A549 (cell line): ENCODE measurements at regions not wholly inside any gene's neighbourhood (a gene's known extent, or its start where the extent isn't known, plus 50 kb on each side); places are given as distances from the start of the nearest gene placed in this dataset.

Source experiments
- ATAC-seq, 2 experiments: fragments of 200-7000 bp in 1 of 2; fragments of >200 bp in 1 of 2; cut with Nextera tagmentation in 1 of 2; cut with Tn5 transposase in 1 of 2; 3 replicates each; pipeline versions ENCODE4 v1.8.0 to v1.9.1; 2018 to 2020; ENCODE audit warnings: mild to moderate bottlenecking in 1 of 2, moderate library complexity in 1 of 2
- CTCF ChIA-PET: fragments of 300-600 bp; sonication (Branson Sonifier 250); formaldehyde crosslinking; extraction: SDS; loops from one replicate; lab custom pipeline; 2021; ENCODE audit warnings: antibody characterized with exemption, inconsistent platforms; lab: Yijun Ruan, JAX
- POLR2A ChIA-PET: fragments of 350-600 bp; formaldehyde crosslinking; extraction: SDS; loops from one replicate; lab custom pipeline; 2021; ENCODE audit warnings: antibody characterized with exemption, inconsistent platforms; lab: Yijun Ruan, JAX
- DNase-seq, 2 experiments: peaks; one replicate each; pipeline versions ENCODE4 v3.0.0 to v3.0.0-alpha.2; 2011 to 2016; ENCODE audit warnings: low read depth in 1 of 2, low spot score in 1 of 2
- FAIRE-seq: peaks from 2 replicates; lab custom pipeline; 2011; peaks lifted over from hg19 to GRCh38; lab: Jason Lieb, UNC
- H3K27ac ChIP-seq, 2 experiments: fragments of >200 bp; sonication (Bioruptor Twin); formaldehyde crosslinking; 3 replicates each; pipeline ENCODE4 v1.5.1; 2016 to 2017
- H3K4me1 ChIP-seq: fragments of >200 bp; sonication (Bioruptor Twin); formaldehyde crosslinking; 3 replicates; pipeline ENCODE4 v1.6.1; 2016
- H3K4me2 ChIP-seq: fragments of >200 bp; sonication (Bioruptor Twin); formaldehyde crosslinking; 3 replicates; pipeline ENCODE4 v1.6.1; 2016
- H3K4me3 ChIP-seq: fragments of >200 bp; sonication (Bioruptor Twin); formaldehyde crosslinking; 3 replicates; pipeline ENCODE4 v1.5.1; 2016
- H3K9me3 ChIP-seq: fragments of >200 bp; sonication (Bioruptor Twin); formaldehyde crosslinking; 3 replicates; pipeline ENCODE4 v1.6.1; 2016
- CBX8 ChIP-seq: fragments of 200-600 bp; sonication (generic); IDR thresholded peaks from 2 replicates; pipeline ENCODE4 v1.6.1; 2016
- CHD4 ChIP-seq: fragments of 200-600 bp; sonication (generic); IDR thresholded peaks from 2 replicates; pipeline ENCODE4 v1.6.1; 2016; ENCODE audit warnings: antibody characterized with exemption, mild to moderate bottlenecking, borderline replicate concordance
- EHMT2 ChIP-seq: fragments of 200-600 bp; sonication (generic); IDR thresholded peaks from 2 replicates; pipeline ENCODE4 v1.6.1; 2016; ENCODE audit warnings: antibody characterized with exemption, low read depth, mild to moderate bottlenecking, moderate library complexity
- FOSL2 ChIP-seq, 2 experiments: fragments of 450-650 bp in 1 of 2; fragments of >200 bp in 1 of 2; sonication (Bioruptor Twin) in 1 of 2; formaldehyde crosslinking; IDR thresholded peaks; 2 replicates each; pipeline versions ENCODE4 v1.5.0 to v1.6.1; 2016 to 2020; ENCODE audit warnings: mild to moderate bottlenecking in 1 of 2, moderate library complexity in 1 of 2
- HDAC2 ChIP-seq: fragments of 200-600 bp; sonication (generic); IDR thresholded peaks from 2 replicates; pipeline ENCODE4 v1.6.1; 2016
- HOXB5 ChIP-seq: fragments of 250-450 bp; sonication (Bioruptor Pico); IDR thresholded peaks from 2 replicates; pipeline ENCODE4 v1.5.0; 2020; ENCODE audit warnings: mild to moderate bottlenecking, moderate library complexity
- KDM1A ChIP-seq: fragments of 200-600 bp; sonication (generic); IDR thresholded peaks from 2 replicates; pipeline ENCODE4 v1.6.1; 2016; ENCODE audit warnings: low read depth, mild to moderate bottlenecking
- MYC ChIP-seq: IDR thresholded peaks from 2 replicates; pipeline ENCODE4 v1.6.1; 2012; ENCODE audit warnings: mild to moderate bottlenecking, inconsistent platforms, low read length, improper control_type of control experiment, borderline replicate concordance
- NFE2L2 ChIP-seq: fragments of 150-350 bp; conservative IDR thresholded peaks from 2 replicates; pipeline ENCODE4 v1.6.1; 2014; ENCODE audit warnings: low read length
- NPAS2 ChIP-seq: fragments of 250-450 bp; sonication (Bioruptor Pico); IDR thresholded peaks from 2 replicates; pipeline ENCODE4 v1.8.0; 2022; ENCODE audit warnings: mild to moderate bottlenecking, moderate library complexity, borderline replicate concordance
- NR3C1 ChIP-seq: fragments of >200 bp; sonication (Bioruptor Twin); formaldehyde crosslinking; IDR thresholded peaks from 3 replicates; pipeline ENCODE4 v1.6.1; 2017
- POLR2AphosphoS2 ChIP-seq: conservative IDR thresholded peaks from 2 replicates; pipeline ENCODE4 v1.6.1; 2012; ENCODE audit warnings: low read length, improper control_type of control experiment, inconsistent platforms
- RCOR1 ChIP-seq: fragments of 150-350 bp; IDR thresholded peaks from 2 replicates; pipeline ENCODE4 v1.6.1; 2014; ENCODE audit warnings: antibody characterized with exemption, low read length, low read depth
- RFX5 ChIP-seq: fragments of 450-650 bp; IDR thresholded peaks from 2 replicates; pipeline ENCODE4 v1.7.1; 2014; ENCODE audit warnings: antibody characterized with exemption, mild to moderate bottlenecking, moderate library complexity
- RNF2 ChIP-seq: fragments of 200-600 bp; sonication (generic); IDR thresholded peaks from 2 replicates; pipeline ENCODE4 v1.6.1; 2016; ENCODE audit warnings: low read depth, mild to moderate bottlenecking, antibody characterized with exemption, moderate library complexity, borderline replicate concordance
- SREBF2 ChIP-seq: fragments of 450-650 bp; IDR thresholded peaks from 2 replicates; pipeline ENCODE4 v1.6.1; 2014; ENCODE audit warnings: mild to moderate bottlenecking, moderate library complexity
- ZFP36 ChIP-seq: fragments of 450-650 bp; IDR thresholded peaks from 2 replicates; pipeline ENCODE4 v1.6.1; 2014; ENCODE audit warnings: borderline replicate concordance; ENCODE audit not compliant: partially characterized antibody
- WGBS: methylation state at CpG from one replicate; pipeline ENCODE4 v1.1.6; 2017; ENCODE audit errors: missing lambda C conversion rate; 5-methylcytosine and 5-hydroxymethylcytosine counted together
- TF ChIP-seq, protein P1 (sequence below): IDR thresholded peaks from 2 replicates; pipeline ENCODE4 v1.6.1; 2012
- TF ChIP-seq, protein P2 (sequence below): fragments of >200 bp; sonication (Bioruptor Twin); formaldehyde crosslinking; IDR thresholded peaks from 3 replicates; pipeline ENCODE4 v1.6.1; 2016
- TF ChIP-seq, protein P3 (sequence below): fragments of 450-650 bp; IDR thresholded peaks from 2 replicates; pipeline ENCODE4 v1.6.1; 2014; ENCODE audit warnings: antibody characterized with exemption
- TF ChIP-seq, protein P4 (sequence below): IDR thresholded peaks from 2 replicates; pipeline ENCODE4 v1.6.1; 2012
- TF ChIP-seq, protein P5 (sequence below): fragments of 250-450 bp; sonication (Bioruptor Pico); IDR thresholded peaks from 2 replicates; pipeline ENCODE4 v1.5.0; 2020; ENCODE audit warnings: low read depth, mild to moderate bottlenecking, moderate library complexity
- TF ChIP-seq, protein P6 (sequence below): fragments of 250-450 bp; sonication (Bioruptor Pico); IDR thresholded peaks from 2 replicates; pipeline ENCODE4 v1.5.0; 2021; ENCODE audit warnings: mild to moderate bottlenecking, moderate library complexity, borderline replicate concordance
- TF ChIP-seq, protein P7 (sequence below): IDR thresholded peaks from 2 replicates; pipeline ENCODE4 v1.6.1; 2012; ENCODE audit warnings: low read depth, borderline replicate concordance

DNA sequence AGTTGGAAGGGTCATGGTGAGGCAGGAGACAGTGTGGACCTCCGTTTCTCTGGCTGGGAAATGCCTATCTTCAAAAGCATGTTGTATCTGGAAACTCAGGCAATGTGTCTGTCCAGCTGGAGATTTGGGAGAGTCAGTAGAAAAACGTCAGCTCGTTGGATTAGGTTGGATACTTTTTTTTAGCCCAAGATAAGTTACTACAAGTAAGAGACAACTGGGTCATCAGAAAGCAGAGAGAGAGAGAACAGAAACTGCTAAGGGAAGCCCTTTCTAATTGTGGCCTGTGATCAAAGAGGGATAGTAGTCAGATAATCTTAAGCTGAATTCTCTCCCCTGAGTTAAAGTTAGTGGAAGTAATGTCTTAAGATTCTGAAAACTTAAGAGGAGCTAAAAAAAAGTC, 78.9 kb upstream of the ZNF280D start:
- WGBS: 36% methylated on average over 3 of the region's 3 CpGs
- no peak overlapping the region for H3K4me3 ChIP-seq
- FAIRE-seq (no peak), ATAC-seq (no peak), DNase-seq (no peak)
- TF ChIP-seq, protein P1, sequence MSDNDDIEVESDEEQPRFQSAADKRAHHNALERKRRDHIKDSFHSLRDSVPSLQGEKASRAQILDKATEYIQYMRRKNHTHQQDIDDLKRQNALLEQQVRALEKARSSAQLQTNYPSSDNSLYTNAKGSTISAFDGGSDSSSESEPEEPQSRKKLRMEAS: no peak
- no peak for TF ChIP-seq EHMT2
- no peak for TF ChIP-seq KDM1A
- no peak for TF ChIP-seq MYC
- TF ChIP-seq NPAS2 (CRISPR knock-in tag): no peak
- TF ChIP-seq, protein P2, sequence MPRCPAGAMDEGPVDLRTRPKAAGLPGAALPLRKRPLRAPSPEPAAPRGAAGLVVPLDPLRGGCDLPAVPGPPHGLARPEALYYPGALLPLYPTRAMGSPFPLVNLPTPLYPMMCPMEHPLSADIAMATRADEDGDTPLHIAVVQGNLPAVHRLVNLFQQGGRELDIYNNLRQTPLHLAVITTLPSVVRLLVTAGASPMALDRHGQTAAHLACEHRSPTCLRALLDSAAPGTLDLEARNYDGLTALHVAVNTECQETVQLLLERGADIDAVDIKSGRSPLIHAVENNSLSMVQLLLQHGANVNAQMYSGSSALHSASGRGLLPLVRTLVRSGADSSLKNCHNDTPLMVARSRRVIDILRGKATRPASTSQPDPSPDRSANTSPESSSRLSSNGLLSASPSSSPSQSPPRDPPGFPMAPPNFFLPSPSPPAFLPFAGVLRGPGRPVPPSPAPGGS: no peak
- TF ChIP-seq RNF2: no peak
- no peak for TF ChIP-seq RFX5
- TF ChIP-seq, protein P3, sequence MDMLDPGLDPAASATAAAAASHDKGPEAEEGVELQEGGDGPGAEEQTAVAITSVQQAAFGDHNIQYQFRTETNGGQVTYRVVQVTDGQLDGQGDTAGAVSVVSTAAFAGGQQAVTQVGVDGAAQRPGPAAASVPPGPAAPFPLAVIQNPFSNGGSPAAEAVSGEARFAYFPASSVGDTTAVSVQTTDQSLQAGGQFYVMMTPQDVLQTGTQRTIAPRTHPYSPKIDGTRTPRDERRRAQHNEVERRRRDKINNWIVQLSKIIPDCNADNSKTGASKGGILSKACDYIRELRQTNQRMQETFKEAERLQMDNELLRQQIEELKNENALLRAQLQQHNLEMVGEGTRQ: no peak
- no peak for TF ChIP-seq FOSL2 (IDR thresholded peaks at IDR 0.05)
- no peak for TF ChIP-seq FOSL2 (CRISPR knock-in tag; IDR thresholded peaks at IDR 0.05)
- no peak for TF ChIP-seq POLR2AphosphoS2
- TF ChIP-seq NR3C1: no peak
- TF ChIP-seq ZFP36: no peak
- no peak overlapping the region for H3K27ac ChIP-seq
- H3K4me1 ChIP-seq: peaks cover 5% of the 10 kb centered on the region
- no peak overlapping the region for H3K4me2 ChIP-seq
- H3K9me3 ChIP-seq: peaks cover 24% of the 10 kb centered on the region
- POLR2A ChIA-PET: no interaction called here
- CTCF ChIA-PET: interaction anchor here (1.0 to 2.4 kb wide), 3 partner anchors 10 to 13 kb away, joined by 3 to 7 read pairs (median 4); no protein-coding TSS in a partner anchor

DNA sequence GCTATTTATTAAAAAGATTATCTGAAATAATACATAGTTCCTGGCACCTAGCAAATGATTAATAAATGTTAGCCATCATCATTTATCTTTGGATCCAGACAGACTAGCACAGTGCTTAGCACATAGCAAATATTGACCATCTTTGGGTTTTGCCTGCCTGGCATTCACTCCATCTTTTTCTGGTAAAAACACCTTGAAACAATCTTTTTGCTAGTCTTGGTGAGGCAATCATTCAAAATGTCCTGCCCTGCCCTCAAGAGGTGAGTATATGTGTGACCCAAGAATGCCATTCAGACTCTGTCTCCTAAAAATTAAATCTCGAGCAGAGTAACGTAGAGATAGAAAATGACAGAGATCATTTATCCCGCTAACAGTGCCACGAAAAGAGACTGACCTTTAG, 78.3 kb upstream of the ZNF280D start:
- no peak for ATAC-seq
- 88% methylated on average over 4 of the region's 4 CpGs for WGBS
- Histone ChIP-seq H3K27ac (no peak overlapping the region), H3K9me3 (peaks cover 30% of the 10 kb centered on the region), H3K4me3 (no peak overlapping the region), H3K4me2 (no peak overlapping the region), H3K4me1 (no peaks in the 10 kb centered on the region)
- TF ChIP-seq CBX8 (no peak), MYC (no peak), SREBF2 (no peak), RCOR1 (no peak), NFE2L2 (no peak)
- TF ChIP-seq, protein P4, sequence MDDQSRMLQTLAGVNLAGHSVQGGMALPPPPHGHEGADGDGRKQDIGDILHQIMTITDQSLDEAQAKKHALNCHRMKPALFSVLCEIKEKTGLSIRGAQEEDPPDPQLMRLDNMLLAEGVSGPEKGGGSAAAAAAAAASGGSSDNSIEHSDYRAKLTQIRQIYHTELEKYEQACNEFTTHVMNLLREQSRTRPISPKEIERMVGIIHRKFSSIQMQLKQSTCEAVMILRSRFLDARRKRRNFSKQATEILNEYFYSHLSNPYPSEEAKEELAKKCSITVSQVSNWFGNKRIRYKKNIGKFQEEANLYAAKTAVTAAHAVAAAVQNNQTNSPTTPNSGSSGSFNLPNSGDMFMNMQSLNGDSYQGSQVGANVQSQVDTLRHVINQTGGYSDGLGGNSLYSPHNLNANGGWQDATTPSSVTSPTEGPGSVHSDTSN: no peak
- TF ChIP-seq, protein P5, sequence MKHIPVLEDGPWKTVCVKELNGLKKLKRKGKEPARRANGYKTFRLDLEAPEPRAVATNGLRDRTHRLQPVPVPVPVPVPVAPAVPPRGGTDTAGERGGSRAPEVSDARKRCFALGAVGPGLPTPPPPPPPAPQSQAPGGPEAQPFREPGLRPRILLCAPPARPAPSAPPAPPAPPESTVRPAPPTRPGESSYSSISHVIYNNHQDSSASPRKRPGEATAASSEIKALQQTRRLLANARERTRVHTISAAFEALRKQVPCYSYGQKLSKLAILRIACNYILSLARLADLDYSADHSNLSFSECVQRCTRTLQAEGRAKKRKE: no peak
- no peak for FAIRE-seq
- ChIA-PET POLR2A (no interaction called here), CTCF (interaction anchor here (1.0 to 2.4 kb wide), 2 partner anchors 11 to 13 kb away, joined by 4 to 7 read pairs; no protein-coding TSS in a partner anchor)
- no peak for DNase-seq

DNA sequence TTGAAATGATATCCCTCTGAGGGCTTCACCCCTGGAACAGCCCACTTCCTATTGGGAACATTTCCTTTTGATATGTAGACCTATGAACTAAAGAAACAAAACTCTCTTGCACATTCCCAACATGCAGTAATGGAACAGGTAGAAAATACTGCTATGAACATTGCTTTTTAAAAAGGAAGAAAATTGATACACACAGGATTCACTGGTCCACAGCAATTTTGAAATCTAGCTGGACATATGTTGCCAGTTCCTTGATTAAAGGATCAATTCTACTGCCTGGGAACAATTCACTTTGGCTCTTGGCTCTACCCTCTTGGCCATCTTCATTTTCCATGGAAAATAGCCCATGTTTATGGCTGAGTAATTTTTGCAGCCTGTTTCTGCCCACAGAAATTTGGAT, 74.9 kb upstream of the ZNF280D start:
- H3K4me1 ChIP-seq: peaks cover 10% of the 10 kb centered on the region; the same call in 2 of the 3 replicates
- FAIRE-seq (no peak), DNase-seq (no peak), ATAC-seq (no peak)
- H3K9me3 ChIP-seq: peaks cover 33% of the 10 kb centered on the region
- CTCF ChIA-PET: interaction anchor here (1.3 to 1.4 kb wide), 2 partner anchors 10 to 14 kb away, joined by 3 to 4 read pairs; no protein-coding TSS in a partner anchor
- H3K4me2 ChIP-seq: no peak overlapping the region
- POLR2A ChIA-PET: no interaction called here
- no peak overlapping the region for H3K4me3 ChIP-seq
- no peak overlapping the region for H3K27ac ChIP-seq
- TF ChIP-seq CHD4 (no peak), HDAC2 (no peak), HOXB5 (no peak), KDM1A (no peak)
- TF ChIP-seq, protein P6, sequence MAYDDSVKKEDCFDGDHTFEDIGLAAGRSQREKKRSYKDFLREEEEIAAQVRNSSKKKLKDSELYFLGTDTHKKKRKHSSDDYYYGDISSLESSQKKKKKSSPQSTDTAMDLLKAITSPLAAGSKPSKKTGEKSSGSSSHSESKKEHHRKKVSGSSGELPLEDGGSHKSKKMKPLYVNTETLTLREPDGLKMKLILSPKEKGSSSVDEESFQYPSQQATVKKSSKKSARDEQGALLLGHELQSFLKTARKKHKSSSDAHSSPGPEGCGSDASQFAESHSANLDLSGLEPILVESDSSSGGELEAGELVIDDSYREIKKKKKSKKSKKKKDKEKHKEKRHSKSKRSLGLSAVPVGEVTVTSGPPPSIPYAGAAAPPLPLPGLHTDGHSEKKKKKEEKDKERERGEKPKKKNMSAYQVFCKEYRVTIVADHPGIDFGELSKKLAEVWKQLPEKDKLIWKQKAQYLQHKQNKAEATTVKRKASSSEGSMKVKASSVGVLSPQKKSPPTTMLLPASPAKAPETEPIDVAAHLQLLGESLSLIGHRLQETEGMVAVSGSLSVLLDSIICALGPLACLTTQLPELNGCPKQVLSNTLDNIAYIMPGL: no peak
- TF ChIP-seq, protein P5: no peak
- TF ChIP-seq, protein P7, sequence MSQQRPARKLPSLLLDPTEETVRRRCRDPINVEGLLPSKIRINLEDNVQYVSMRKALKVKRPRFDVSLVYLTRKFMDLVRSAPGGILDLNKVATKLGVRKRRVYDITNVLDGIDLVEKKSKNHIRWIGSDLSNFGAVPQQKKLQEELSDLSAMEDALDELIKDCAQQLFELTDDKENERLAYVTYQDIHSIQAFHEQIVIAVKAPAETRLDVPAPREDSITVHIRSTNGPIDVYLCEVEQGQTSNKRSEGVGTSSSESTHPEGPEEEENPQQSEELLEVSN: no peak
